ENCODE measurements at regions not wholly inside any gene's neighbourhood (a gene's known extent, or its start where the extent isn't known, plus 50 kb on each side); places are given as distances from the start of the nearest gene placed in this dataset.
"Not testable (repeated sequence)": the region's sequence is repeated elsewhere in the genome, so short reads cannot be mapped to it uniquely, and the experiment has no call there.

- Histone ChIP-seq H3K4me3 (ENCODE audit: low read depth, low read length, poor library complexity, severe bottlenecking) (no peak overlapping the region), H3K9me3 (ENCODE audit: low read length) (no peaks in the 10 kb centered on the region), H3K79me2 (ENCODE audit: insufficient read depth, low read depth, low read length) (no peaks in the 10 kb centered on the region), H3K9me2 (ENCODE audit: insufficient read depth, low read length) (no peaks in the 10 kb centered on the region), H3K4me2 (ENCODE audit: low read length) (no peak overlapping the region), H3K4me1 (ENCODE audit: insufficient read depth, low read length, poor library complexity, severe bottlenecking) (no peaks in the 10 kb centered on the region), H3K36me3 (ENCODE audit: insufficient read depth, low read length) (no peaks in the 10 kb centered on the region), H3K27ac (ENCODE audit: low read depth, low read length, poor library complexity, severe bottlenecking) (no peak overlapping the region), H2AFZ (ENCODE audit: low read length) (no peak overlapping the region), H4K20me1 (ENCODE audit: insufficient read depth, low read length) (no peaks in the 10 kb centered on the region)
- intact Hi-C loops (cut with micrococcal nuclease; ENCODE audit: unreplicated experiment) = no loop called here
- TF ChIP-seq EZH2phosphoT487 (IDR thresholded peaks at IDR 0.05; ENCODE audit: borderline replicate concordance, low read depth, low read length) = no peak
- TF ChIP-seq, protein P1, sequence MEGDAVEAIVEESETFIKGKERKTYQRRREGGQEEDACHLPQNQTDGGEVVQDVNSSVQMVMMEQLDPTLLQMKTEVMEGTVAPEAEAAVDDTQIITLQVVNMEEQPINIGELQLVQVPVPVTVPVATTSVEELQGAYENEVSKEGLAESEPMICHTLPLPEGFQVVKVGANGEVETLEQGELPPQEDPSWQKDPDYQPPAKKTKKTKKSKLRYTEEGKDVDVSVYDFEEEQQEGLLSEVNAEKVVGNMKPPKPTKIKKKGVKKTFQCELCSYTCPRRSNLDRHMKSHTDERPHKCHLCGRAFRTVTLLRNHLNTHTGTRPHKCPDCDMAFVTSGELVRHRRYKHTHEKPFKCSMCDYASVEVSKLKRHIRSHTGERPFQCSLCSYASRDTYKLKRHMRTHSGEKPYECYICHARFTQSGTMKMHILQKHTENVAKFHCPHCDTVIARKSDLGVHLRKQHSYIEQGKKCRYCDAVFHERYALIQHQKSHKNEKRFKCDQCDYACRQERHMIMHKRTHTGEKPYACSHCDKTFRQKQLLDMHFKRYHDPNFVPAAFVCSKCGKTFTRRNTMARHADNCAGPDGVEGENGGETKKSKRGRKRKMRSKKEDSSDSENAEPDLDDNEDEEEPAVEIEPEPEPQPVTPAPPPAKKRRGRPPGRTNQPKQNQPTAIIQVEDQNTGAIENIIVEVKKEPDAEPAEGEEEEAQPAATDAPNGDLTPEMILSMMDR (conservative IDR thresholded peaks at IDR 0.05; ENCODE audit: low read length) = no peak
- ChIA-PET POLR2A (no interaction called here), CTCF (ENCODE audit: unreplicated experiment) (no interaction called here)
- BruUV-seq (replicated peaks) = no TSS peak
- no peak for DNase-seq (ENCODE audit: low spot score)
Observed at GRCh38 chr1:201644197-201644596, 105.3 kb downstream of the NAV1 start.

- BruUV-seq (replicated peaks); H4K20me1 ChIP-seq (ENCODE audit: insufficient read depth, low read length); H3K79me2 ChIP-seq (ENCODE audit: insufficient read depth, low read depth, low read length); H3K9me2 ChIP-seq (ENCODE audit: insufficient read depth, low read length); H3K4me3 ChIP-seq (ENCODE audit: low read depth, low read length, poor library complexity, severe bottlenecking); CTCF ChIA-PET (ENCODE audit: unreplicated experiment); H3K9me3 ChIP-seq (ENCODE audit: low read length); H3K27ac ChIP-seq (ENCODE audit: low read depth, low read length, poor library complexity, severe bottlenecking); POLR2A ChIA-PET; H3K36me3 ChIP-seq (ENCODE audit: insufficient read depth, low read length); H2AFZ ChIP-seq (ENCODE audit: low read length); H3K4me2 ChIP-seq (ENCODE audit: low read length); intact Hi-C loops (cut with micrococcal nuclease; ENCODE audit: unreplicated experiment); H3K4me1 ChIP-seq (ENCODE audit: insufficient read depth, low read length, poor library complexity, severe bottlenecking); DNase-seq (ENCODE audit: low spot score): not testable (repeated sequence)
Observed at GRCh38 chr1:201645000-201645399, 106.1 kb downstream of the NAV1 start.

- Histone ChIP-seq H3K79me2 (ENCODE audit: insufficient read depth, low read depth, low read length) (no peaks in the 10 kb centered on the region), H3K4me3 (ENCODE audit: low read depth, low read length, poor library complexity, severe bottlenecking) (no peak overlapping the region), H3K9me2 (ENCODE audit: insufficient read depth, low read length) (no peaks in the 10 kb centered on the region), H4K20me1 (ENCODE audit: insufficient read depth, low read length) (no peaks in the 10 kb centered on the region), H3K4me2 (ENCODE audit: low read length) (no peak overlapping the region), H3K4me1 (ENCODE audit: insufficient read depth, low read length, poor library complexity, severe bottlenecking) (no peaks in the 10 kb centered on the region), H3K36me3 (ENCODE audit: insufficient read depth, low read length) (no peaks in the 10 kb centered on the region), H2AFZ (ENCODE audit: low read length) (no peak overlapping the region), H3K9me3 (ENCODE audit: low read length) (no peaks in the 10 kb centered on the region), H3K27ac (ENCODE audit: low read depth, low read length, poor library complexity, severe bottlenecking) (no peak overlapping the region)
- CTCF ChIA-PET (ENCODE audit: unreplicated experiment) = no interaction called here
- intact Hi-C loops (cut with micrococcal nuclease; ENCODE audit: unreplicated experiment) = no loop called here
- TF ChIP-seq EZH2phosphoT487 (IDR thresholded peaks at IDR 0.05; ENCODE audit: borderline replicate concordance, low read depth, low read length) = no peak
- TF ChIP-seq, protein P1 (conservative IDR thresholded peaks at IDR 0.05; ENCODE audit: low read length) = no peak
- BruUV-seq (replicated peaks) = no TSS peak
- no peak for DNase-seq (ENCODE audit: low spot score)
- POLR2A ChIA-PET = no interaction called here
Observed at GRCh38 chr1:201645956-201646355, 107.0 kb downstream of the NAV1 start.

All from OCI-LY7 (cell line).